K562 (cell line): ENCODE measurements at regions not wholly inside any gene's neighbourhood (a gene's known extent, or its start where the extent isn't known, plus 50 kb on each side); places are given as distances from the start of the nearest gene placed in this dataset.

Experiments
- ATF7 ChIP-seq: fragments of 450-650 bp; IDR thresholded peaks from 2 replicates; pipeline ENCODE4 v1.7.1; 2014; ENCODE audit warnings: mild to moderate bottlenecking, moderate library complexity
- ETV1 ChIP-seq: fragments of 450-650 bp; conservative IDR thresholded peaks from 2 replicates; pipeline ENCODE4 v1.6.1; 2016; ENCODE audit warnings: missing genetic modification characterization, control low read depth, low read depth, missing compliant biosample characterization
- HDAC2 ChIP-seq: fragments of 450-650 bp; IDR thresholded peaks from 2 replicates; pipeline ENCODE4 v1.6.1; 2016; ENCODE audit warnings: mild to moderate bottlenecking
- HNRNPUL1 ChIP-seq: fragments of 200-400 bp; formaldehyde crosslinking; IDR thresholded peaks from 2 replicates; pipeline ENCODE4 v1.6.1; 2017; ENCODE audit warnings: low read length
- JUNB ChIP-seq: fragments of 450-650 bp; formaldehyde crosslinking; conservative IDR thresholded peaks from 2 replicates; pipeline ENCODE4 v1.4.0; 2020; ENCODE audit warnings: mild to moderate bottlenecking
- RBBP5 ChIP-seq: fragments of 200-600 bp; sonication (generic); IDR thresholded peaks from 2 replicates; pipeline ENCODE4 v1.6.1; 2012; ENCODE audit warnings: borderline replicate concordance, mild to moderate bottlenecking, low read length, control low read depth, inconsistent platforms; ENCODE audit not compliant: insufficient read depth, poor library complexity, severe bottlenecking
- SMARCB1 ChIP-seq: IDR thresholded peaks from 2 replicates; pipeline ENCODE4 v1.6.1; 2011; ENCODE audit warnings: improper control_type of control experiment, low read depth; ENCODE audit not compliant: insufficient read length
- TBL1XR1 ChIP-seq, 2 experiments: IDR thresholded peaks; 2 replicates each; pipeline ENCODE4 v1.6.1; 2012; ENCODE audit warnings: improper control_type of control experiment in 2 of 2, low read length in 2 of 2, mild to moderate bottlenecking in 1 of 2
- WHSC1 ChIP-seq: IDR thresholded peaks from one replicate; pipeline ENCODE4 v1.6.1; 2012; ENCODE audit warnings: low read length, control low read depth, inconsistent platforms
- TF ChIP-seq, protein P1 (sequence below), 3 experiments: fragments of 200-800 bp in 1 of 3; fragments of 250-450 bp in 1 of 3; fragments of 450-650 bp in 1 of 3; sonication (Bioruptor Pico) in 1 of 3; sonication (Bioruptor generic) in 1 of 3; formaldehyde crosslinking in 1 of 3; IDR thresholded peaks; 2 replicates each; pipeline versions ENCODE4 v1.6.1 to v1.8.0; 2016 to 2022; ENCODE audit warnings: mild to moderate bottlenecking in 2 of 3, missing genetic modification characterization in 2 of 3, missing compliant biosample characterization in 1 of 3, moderate library complexity in 1 of 3
- TF ChIP-seq, protein P2 (sequence below): fragments of 250-450 bp; sonication (Bioruptor Pico); IDR thresholded peaks from 2 replicates; pipeline ENCODE4 v1.5.1; 2021; ENCODE audit warnings: mild to moderate bottlenecking
- TF ChIP-seq, protein P3 (sequence below): sonication (generic); formaldehyde crosslinking; IDR thresholded peaks from 2 replicates; pipeline ENCODE4 v1.4.0; 2020; ENCODE audit warnings: mild to moderate bottlenecking, missing genetic modification reagents
- TF ChIP-seq, protein P4 (sequence below): sonication (generic); formaldehyde crosslinking; IDR thresholded peaks from 2 replicates; pipeline ENCODE4 v1.9.0; 2022; ENCODE audit warnings: mild to moderate bottlenecking, missing genetic modification reagents
- TF ChIP-seq, protein P5 (sequence below): fragments of 250-450 bp; sonication (Bioruptor Pico); IDR thresholded peaks from 2 replicates; pipeline ENCODE4 v1.5.0; 2021; ENCODE audit warnings: mild to moderate bottlenecking, borderline replicate concordance
- TF ChIP-seq, protein P6 (sequence below): fragments of 250-450 bp; sonication (Bioruptor Pico); IDR thresholded peaks from 2 replicates; pipeline ENCODE4 v1.6.1; 2021; ENCODE audit warnings: mild to moderate bottlenecking

DNA sequence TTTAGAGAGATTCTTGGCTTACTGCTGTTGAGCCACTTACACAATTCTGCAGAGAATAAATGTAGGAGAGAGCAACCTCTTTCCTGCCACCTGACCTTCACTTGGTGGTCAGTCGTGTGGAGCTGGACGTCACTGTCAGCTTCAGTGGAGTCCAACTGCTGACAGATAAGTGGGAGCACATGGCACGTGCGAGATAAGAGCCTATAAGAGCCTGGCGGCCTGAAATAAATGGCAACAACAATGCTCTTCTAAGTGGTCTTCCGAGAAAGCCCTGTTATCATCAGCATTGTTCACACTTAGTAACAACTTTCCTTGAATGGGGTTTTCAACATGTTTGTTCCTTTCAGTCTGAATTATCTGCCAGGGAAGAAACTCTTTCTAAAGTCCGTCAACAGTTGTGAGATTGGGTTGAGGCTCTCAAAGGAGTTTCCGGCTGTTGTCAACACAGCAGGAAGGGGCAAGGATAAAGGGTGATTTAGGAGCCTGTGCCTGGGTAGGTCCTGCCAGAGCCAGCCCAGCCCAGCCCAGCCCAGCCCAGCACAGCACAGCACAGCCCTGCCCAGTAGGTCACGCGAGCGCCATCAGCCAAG is 57.2 kb upstream of the RUNX1 start (continued):
- TF ChIP-seq, protein P1, sequence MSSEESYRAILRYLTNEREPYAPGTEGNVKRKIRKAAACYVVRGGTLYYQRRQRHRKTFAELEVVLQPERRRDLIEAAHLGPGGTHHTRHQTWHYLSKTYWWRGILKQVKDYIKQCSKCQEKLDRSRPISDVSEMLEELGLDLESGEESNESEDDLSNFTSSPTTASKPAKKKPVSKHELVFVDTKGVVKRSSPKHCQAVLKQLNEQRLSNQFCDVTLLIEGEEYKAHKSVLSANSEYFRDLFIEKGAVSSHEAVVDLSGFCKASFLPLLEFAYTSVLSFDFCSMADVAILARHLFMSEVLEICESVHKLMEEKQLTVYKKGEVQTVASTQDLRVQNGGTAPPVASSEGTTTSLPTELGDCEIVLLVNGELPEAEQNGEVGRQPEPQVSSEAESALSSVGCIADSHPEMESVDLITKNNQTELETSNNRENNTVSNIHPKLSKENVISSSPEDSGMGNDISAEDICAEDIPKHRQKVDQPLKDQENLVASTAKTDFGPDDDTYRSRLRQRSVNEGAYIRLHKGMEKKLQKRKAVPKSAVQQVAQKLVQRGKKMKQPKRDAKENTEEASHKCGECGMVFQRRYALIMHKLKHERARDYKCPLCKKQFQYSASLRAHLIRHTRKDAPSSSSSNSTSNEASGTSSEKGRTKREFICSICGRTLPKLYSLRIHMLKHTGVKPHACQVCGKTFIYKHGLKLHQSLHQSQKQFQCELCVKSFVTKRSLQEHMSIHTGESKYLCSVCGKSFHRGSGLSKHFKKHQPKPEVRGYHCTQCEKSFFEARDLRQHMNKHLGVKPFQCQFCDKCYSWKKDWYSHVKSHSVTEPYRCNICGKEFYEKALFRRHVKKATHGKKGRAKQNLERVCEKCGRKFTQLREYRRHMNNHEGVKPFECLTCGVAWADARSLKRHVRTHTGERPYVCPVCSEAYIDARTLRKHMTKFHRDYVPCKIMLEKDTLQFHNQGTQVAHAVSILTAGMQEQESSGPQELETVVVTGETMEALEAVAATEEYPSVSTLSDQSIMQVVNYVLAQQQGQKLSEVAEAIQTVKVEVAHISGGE (CRISPR knock-in tag; IDR thresholded peaks at IDR 0.05): peak in 1 of 3 experiments; percentile 60; a peak in 1 of 6 replicates
- TF ChIP-seq ATF7: peak; percentile 90
- TF ChIP-seq, protein P2, sequence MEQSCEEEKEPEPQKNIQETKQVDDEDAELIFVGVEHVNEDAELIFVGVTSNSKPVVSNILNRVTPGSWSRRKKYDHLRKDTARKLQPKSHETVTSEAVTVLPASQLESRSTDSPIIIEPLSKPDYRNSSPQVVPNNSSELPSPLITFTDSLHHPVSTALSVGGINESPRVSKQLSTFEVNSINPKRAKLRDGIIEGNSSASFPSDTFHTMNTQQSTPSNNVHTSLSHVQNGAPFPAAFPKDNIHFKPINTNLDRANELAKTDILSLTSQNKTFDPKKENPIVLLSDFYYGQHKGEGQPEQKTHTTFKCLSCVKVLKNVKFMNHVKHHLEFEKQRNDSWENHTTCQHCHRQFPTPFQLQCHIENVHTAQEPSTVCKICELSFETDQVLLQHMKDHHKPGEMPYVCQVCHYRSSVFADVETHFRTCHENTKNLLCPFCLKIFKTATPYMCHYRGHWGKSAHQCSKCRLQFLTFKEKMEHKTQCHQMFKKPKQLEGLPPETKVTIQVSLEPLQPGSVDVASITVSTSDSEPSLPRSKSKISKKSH: no peak
- TF ChIP-seq HDAC2: peak; percentile 97
- no peak for TF ChIP-seq SMARCB1
- TF ChIP-seq, protein P3, sequence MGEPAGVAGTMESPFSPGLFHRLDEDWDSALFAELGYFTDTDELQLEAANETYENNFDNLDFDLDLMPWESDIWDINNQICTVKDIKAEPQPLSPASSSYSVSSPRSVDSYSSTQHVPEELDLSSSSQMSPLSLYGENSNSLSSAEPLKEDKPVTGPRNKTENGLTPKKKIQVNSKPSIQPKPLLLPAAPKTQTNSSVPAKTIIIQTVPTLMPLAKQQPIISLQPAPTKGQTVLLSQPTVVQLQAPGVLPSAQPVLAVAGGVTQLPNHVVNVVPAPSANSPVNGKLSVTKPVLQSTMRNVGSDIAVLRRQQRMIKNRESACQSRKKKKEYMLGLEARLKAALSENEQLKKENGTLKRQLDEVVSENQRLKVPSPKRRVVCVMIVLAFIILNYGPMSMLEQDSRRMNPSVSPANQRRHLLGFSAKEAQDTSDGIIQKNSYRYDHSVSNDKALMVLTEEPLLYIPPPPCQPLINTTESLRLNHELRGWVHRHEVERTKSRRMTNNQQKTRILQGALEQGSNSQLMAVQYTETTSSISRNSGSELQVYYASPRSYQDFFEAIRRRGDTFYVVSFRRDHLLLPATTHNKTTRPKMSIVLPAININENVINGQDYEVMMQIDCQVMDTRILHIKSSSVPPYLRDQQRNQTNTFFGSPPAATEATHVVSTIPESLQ (CRISPR knock-in tag): no peak
- TF ChIP-seq WHSC1: no peak
- no peak for TF ChIP-seq JUNB (CRISPR knock-in tag)
- peak; percentile 83 to 86 for TF ChIP-seq TBL1XR1 (IDR thresholded peaks at IDR 0.05; ENCODE audit: low read length in 2 of 2)
- TF ChIP-seq HNRNPUL1: no peak
- TF ChIP-seq, protein P4, sequence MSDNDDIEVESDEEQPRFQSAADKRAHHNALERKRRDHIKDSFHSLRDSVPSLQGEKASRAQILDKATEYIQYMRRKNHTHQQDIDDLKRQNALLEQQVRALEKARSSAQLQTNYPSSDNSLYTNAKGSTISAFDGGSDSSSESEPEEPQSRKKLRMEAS: peak; percentile 97
- TF ChIP-seq, protein P5, sequence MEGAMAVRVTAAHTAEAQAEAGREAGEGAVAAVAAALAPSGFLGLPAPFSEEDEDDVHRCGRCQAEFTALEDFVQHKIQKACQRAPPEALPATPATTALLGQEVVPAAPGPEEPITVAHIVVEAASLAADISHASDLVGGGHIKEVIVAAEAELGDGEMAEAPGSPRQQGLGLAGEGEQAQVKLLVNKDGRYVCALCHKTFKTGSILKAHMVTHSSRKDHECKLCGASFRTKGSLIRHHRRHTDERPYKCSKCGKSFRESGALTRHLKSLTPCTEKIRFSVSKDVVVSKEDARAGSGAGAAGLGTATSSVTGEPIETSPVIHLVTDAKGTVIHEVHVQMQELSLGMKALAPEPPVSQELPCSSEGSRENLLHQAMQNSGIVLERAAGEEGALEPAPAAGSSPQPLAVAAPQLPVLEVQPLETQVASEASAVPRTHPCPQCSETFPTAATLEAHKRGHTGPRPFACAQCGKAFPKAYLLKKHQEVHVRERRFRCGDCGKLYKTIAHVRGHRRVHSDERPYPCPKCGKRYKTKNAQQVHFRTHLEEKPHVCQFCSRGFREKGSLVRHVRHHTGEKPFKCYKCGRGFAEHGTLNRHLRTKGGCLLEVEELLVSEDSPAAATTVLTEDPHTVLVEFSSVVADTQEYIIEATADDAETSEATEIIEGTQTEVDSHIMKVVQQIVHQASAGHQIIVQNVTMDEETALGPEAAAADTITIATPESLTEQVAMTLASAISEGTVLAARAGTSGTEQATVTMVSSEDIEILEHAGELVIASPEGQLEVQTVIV (CRISPR knock-in tag): no peak
- TF ChIP-seq ETV1 (tag): peak; percentile 70
- peak; percentile 49 for TF ChIP-seq RBBP5
- TF ChIP-seq, protein P6, sequence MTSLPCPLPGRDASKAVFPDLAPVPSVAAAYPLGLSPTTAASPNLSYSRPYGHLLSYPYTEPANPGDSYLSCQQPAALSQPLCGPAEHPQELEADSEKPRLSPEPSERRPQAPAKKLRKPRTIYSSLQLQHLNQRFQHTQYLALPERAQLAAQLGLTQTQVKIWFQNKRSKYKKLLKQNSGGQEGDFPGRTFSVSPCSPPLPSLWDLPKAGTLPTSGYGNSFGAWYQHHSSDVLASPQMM: no peak
